ENCODE measurements at regions not wholly inside any gene's neighbourhood (a gene's known extent, or its start where the extent isn't known, plus 50 kb on each side); places are given as distances from the start of the nearest gene placed in this dataset.

GRCh38 chr20:17809362-17810061, 109.7 kb downstream of the BANF2 start:
- Mint-ChIP-seq H3K9me3 (peaks cover 3% of the 10 kb centered on the region), H3K4me1 (peaks cover 40% of the 10 kb centered on the region), H3K27ac (peak overlapping the region; percentile 69), H3K27me3 (ENCODE audit: low read depth) (no peaks in the 10 kb centered on the region), H3K36me3 (no peaks in the 10 kb centered on the region), H3K4me3 (no peak overlapping the region)
- DNase-seq (ENCODE audit: low spot score in 2 of 2, unreplicated experiment in 2 of 2) = no peak
- TF ChIP-seq, protein P1, sequence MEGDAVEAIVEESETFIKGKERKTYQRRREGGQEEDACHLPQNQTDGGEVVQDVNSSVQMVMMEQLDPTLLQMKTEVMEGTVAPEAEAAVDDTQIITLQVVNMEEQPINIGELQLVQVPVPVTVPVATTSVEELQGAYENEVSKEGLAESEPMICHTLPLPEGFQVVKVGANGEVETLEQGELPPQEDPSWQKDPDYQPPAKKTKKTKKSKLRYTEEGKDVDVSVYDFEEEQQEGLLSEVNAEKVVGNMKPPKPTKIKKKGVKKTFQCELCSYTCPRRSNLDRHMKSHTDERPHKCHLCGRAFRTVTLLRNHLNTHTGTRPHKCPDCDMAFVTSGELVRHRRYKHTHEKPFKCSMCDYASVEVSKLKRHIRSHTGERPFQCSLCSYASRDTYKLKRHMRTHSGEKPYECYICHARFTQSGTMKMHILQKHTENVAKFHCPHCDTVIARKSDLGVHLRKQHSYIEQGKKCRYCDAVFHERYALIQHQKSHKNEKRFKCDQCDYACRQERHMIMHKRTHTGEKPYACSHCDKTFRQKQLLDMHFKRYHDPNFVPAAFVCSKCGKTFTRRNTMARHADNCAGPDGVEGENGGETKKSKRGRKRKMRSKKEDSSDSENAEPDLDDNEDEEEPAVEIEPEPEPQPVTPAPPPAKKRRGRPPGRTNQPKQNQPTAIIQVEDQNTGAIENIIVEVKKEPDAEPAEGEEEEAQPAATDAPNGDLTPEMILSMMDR (IDR thresholded peaks at IDR 0.05; ENCODE audit: unreplicated experiment) = no peak

DNA sequence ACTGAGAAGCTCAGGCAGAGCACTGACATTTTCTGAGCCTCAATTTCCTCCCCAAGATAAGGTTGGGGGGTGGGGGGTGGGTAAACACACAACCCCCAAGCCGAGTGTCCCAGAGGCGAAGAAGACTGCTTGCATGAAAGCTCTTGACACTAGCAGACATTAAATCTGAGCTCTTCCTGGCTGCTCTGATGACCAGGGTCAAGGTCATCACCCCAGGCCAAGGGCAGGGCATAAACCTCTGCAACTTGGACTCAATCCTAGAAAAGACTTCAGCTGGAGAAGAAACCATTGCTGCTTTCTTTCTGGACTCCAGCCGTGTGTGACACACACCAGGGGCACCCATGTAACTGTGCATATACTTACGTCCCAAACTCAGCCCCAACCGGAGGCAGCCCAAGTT, 109.0 kb downstream of the BANF2 start:
- Mint-ChIP-seq H3K9me3 (peaks cover 3% of the 10 kb centered on the region), H3K4me1 (peaks cover 40% of the 10 kb centered on the region), H3K27ac (no peak overlapping the region), H3K36me3 (no peaks in the 10 kb centered on the region), H3K27me3 (ENCODE audit: low read depth) (no peaks in the 10 kb centered on the region), H3K4me3 (no peak overlapping the region)
- no peak for DNase-seq (ENCODE audit: low spot score in 2 of 2, unreplicated experiment in 2 of 2)
- TF ChIP-seq, protein P1 (IDR thresholded peaks at IDR 0.05; ENCODE audit: unreplicated experiment) = no peak

DNA sequence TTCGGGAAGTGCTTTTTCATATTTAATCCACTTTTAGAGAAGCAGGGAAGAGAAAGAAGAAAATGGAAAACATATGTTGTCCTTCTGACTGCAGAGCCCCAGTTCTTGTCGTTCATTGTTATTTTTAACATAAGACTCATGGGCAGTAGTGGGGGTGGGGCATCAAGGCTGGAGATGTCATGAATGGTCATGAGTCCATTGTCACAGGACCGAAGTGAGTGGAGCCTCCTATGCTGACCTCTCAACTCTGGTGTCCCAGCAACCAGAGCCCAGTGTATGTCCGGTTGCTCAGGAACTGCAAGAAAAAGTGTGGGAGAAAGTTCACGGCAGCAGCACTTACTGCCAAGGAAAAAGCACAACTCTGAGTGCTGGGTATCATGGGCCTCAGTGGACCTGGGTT, 108.6 kb downstream of the BANF2 start:
- peaks cover 3% of the 10 kb centered on the region for H3K9me3 Mint-ChIP-seq
- no peak for DNase-seq (ENCODE audit: low spot score in 2 of 2, unreplicated experiment in 2 of 2)
- H3K4me3 Mint-ChIP-seq = no peak overlapping the region
- H3K4me1 Mint-ChIP-seq = peaks cover 40% of the 10 kb centered on the region
- no peaks in the 10 kb centered on the region for H3K27me3 Mint-ChIP-seq (ENCODE audit: low read depth)
- no peaks in the 10 kb centered on the region for H3K36me3 Mint-ChIP-seq
- peak overlapping the region; percentile 90 for H3K27ac Mint-ChIP-seq
- TF ChIP-seq, protein P1 (IDR thresholded peaks at IDR 0.05; ENCODE audit: unreplicated experiment) = no peak

- peak overlapping the region; percentile 90 for H3K27ac Mint-ChIP-seq
- no peak overlapping the region for H3K4me3 Mint-ChIP-seq
- no peak for DNase-seq (ENCODE audit: low spot score in 2 of 2, unreplicated experiment in 2 of 2)
- peaks cover 40% of the 10 kb centered on the region for H3K4me1 Mint-ChIP-seq
- TF ChIP-seq, protein P1 (IDR thresholded peaks at IDR 0.05; ENCODE audit: unreplicated experiment) = no peak
- H3K27me3 Mint-ChIP-seq (ENCODE audit: low read depth) = no peaks in the 10 kb centered on the region
- H3K36me3 Mint-ChIP-seq = no peaks in the 10 kb centered on the region
- H3K9me3 Mint-ChIP-seq = peaks cover 7% of the 10 kb centered on the region
Observed at GRCh38 chr20:17807651-17808050, 107.9 kb downstream of the BANF2 start.

DNA sequence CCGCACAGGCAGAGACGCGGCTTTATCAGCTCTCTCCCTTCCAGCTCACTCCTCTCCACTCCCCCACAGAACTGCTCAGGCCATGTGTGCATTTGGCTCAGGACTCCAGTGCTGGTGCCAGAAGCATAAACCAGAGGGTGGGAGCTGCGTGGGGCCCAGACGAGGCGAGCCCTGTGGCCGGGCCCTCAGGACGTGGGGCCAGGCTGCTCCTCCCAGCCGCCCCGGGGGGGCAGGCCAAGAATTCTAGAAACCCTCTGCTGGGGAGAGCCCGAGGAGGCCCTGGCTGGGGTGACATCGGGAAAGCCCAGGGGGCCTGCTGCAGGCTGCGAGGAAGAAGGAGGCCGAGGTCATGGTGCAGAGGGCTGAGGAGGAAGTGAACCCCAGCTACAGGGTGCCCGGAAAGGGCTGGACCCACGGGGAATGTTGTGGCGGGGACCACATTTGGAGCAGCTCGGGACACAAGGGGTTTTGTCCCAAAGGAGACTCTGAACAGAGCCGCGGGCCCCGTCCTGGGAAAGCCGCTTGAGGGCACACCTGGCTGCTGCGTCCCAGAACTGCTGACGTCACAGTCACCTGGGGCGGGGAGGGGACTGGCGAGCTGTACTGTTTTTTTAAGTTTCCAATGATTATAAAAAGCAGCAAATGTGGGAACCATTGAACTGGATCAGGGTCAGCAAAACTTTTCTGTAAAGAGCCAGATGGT, 107.1 kb downstream of the BANF2 start:
- H3K27me3 Mint-ChIP-seq (ENCODE audit: low read depth) = no peaks in the 10 kb centered on the region
- H3K4me3 Mint-ChIP-seq = no peak overlapping the region
- H3K36me3 Mint-ChIP-seq = no peaks in the 10 kb centered on the region
- peaks cover 40% of the 10 kb centered on the region for H3K4me1 Mint-ChIP-seq
- peaks cover 10% of the 10 kb centered on the region for H3K9me3 Mint-ChIP-seq
- DNase-seq (ENCODE audit: low spot score in 2 of 2, unreplicated experiment in 2 of 2) = peak; percentile 30 to 59
- TF ChIP-seq, protein P1 (IDR thresholded peaks at IDR 0.05; ENCODE audit: unreplicated experiment) = no peak
- H3K27ac Mint-ChIP-seq = peak overlapping the region; percentile 91

Data from mesothelial cell of epicardium (in vitro differentiated cells).